Natural killer cell (primary cell): ENCODE measurements at regions not wholly inside any gene's neighbourhood (a gene's known extent, or its start where the extent isn't known, plus 50 kb on each side); places are given as distances from the start of the nearest gene placed in this dataset.

Experiments
- ATAC-seq, 3 donors: fragments of 150-1000 bp in 2 of 3; fragments of 200-7000 bp in 1 of 3; cut with Tn5 transposase; 1 replicate in 1 of 3; 2 replicates in 2 of 3; pipeline ENCODE4 v1.10.0; 2021; ENCODE audit warnings: mild to moderate bottlenecking in 2 of 3, moderate library complexity in 2 of 3
- DNase-seq, 2 donors: peaks; one replicate each; pipeline versions ENCODE4 v3.0.0 to v3.0.0-alpha.2; 2013 to 2021; ENCODE audit warnings: mixed read lengths in 1 of 2
- H3K27ac ChIP-seq: one replicate; pipeline ENCODE4 v1.5.1; 2013; ENCODE audit warnings: mild to moderate bottlenecking, low read length
- H3K27me3 ChIP-seq: one replicate; pipeline ENCODE4 v1.6.1; 2013; ENCODE audit warnings: low read length; ENCODE audit not compliant: control insufficient read depth, insufficient read depth
- H3K36me3 ChIP-seq: one replicate; pipeline ENCODE4 v1.6.1; 2013; ENCODE audit warnings: low read length; ENCODE audit not compliant: control insufficient read depth, insufficient read depth
- H3K4me1 ChIP-seq: one replicate; pipeline ENCODE4 v1.6.1; 2013; ENCODE audit warnings: low read length; ENCODE audit not compliant: control insufficient read depth, insufficient read depth
- H3K4me3 ChIP-seq: one replicate; pipeline ENCODE4 v1.5.1; 2013; ENCODE audit warnings: low read length
- H3K9me3 ChIP-seq: one replicate; pipeline ENCODE4 v1.6.1; 2013; ENCODE audit warnings: low read length; ENCODE audit not compliant: control insufficient read depth, insufficient read depth
- H3K27ac Mint-ChIP-seq, 2 donors: one replicate each; pipeline ENCODE4 v1.8.0; 2022; ENCODE audit warnings: mild to moderate bottlenecking in 2 of 2, mixed read lengths in 2 of 2, moderate library complexity in 1 of 2
- H3K27me3 Mint-ChIP-seq, 2 donors: one replicate each; pipeline ENCODE4 v1.8.0; 2022; ENCODE audit warnings: low read depth in 2 of 2, mixed read lengths in 2 of 2
- H3K36me3 Mint-ChIP-seq: one replicate; pipeline ENCODE4 v1.8.0; 2022; ENCODE audit warnings: mixed read lengths
- H3K4me1 Mint-ChIP-seq, 2 donors: one replicate each; pipeline ENCODE4 v1.8.0; 2022; ENCODE audit warnings: mixed read lengths in 2 of 2
- H3K4me3 Mint-ChIP-seq: one replicate; pipeline ENCODE4 v1.8.0; 2022; ENCODE audit warnings: mild to moderate bottlenecking, moderate library complexity, mixed read lengths
- H3K9me3 Mint-ChIP-seq, 2 donors: one replicate each; pipeline ENCODE4 v1.8.0; 2022; ENCODE audit warnings: mixed read lengths in 2 of 2
- CTCF ChIP-seq: fragments of 200-600 bp; IDR thresholded peaks from one replicate; pipeline ENCODE4 v1.8.0; 2022; ENCODE audit warnings: antibody characterized with exemption
- WGBS: methylation state at CpG from one replicate; pipeline ENCODE4 v1.1.7; 2013; ENCODE audit warnings: missing lambda C conversion rate; ENCODE audit not compliant: insufficient coverage; 5-methylcytosine and 5-hydroxymethylcytosine counted together
- intact Hi-C: fragments of 100-400 bp; cut with micrococcal nuclease; formaldehyde crosslinking; loops from one replicate; pipeline ENCODE4 v1.14.2; 2022

- no peaks in the 10 kb centered on the region for H3K36me3 Mint-ChIP-seq
- TF ChIP-seq CTCF, result no peak
- no peaks in the 10 kb centered on the region for H3K36me3 ChIP-seq
- no peaks in the 10 kb centered on the region for H3K4me1 Mint-ChIP-seq
- intact Hi-C loops, result no loop called here
- H3K4me3 ChIP-seq, result no peak overlapping the region
- H3K27me3 ChIP-seq, result no peaks in the 10 kb centered on the region
- no peak for DNase-seq
- H3K4me3 Mint-ChIP-seq, result no peak overlapping the region
- no peak overlapping the region for H3K27ac Mint-ChIP-seq
- H3K9me3 Mint-ChIP-seq, result peaks cover 0 to 2% of the 10 kb centered on the region in 2 donors
- no peaks in the 10 kb centered on the region for H3K9me3 ChIP-seq
- H3K27ac ChIP-seq, result no peak overlapping the region
- H3K27me3 Mint-ChIP-seq, result no peaks in the 10 kb centered on the region
- ATAC-seq, result no peak
- no peaks in the 10 kb centered on the region for H3K4me1 ChIP-seq
- 77% methylated on average over 2 of the region's 2 CpGs for WGBS
These were observed 225.5 kb downstream of the ARPP21 start for GRCh38 chr3:35864871-35865270.

GRCh38 chr3:35867791-35868190, 228.5 kb downstream of the ARPP21 start:
- peaks cover 2% of the 10 kb centered on the region in 2 donors for H3K9me3 Mint-ChIP-seq
- no peaks in the 10 kb centered on the region for H3K36me3 Mint-ChIP-seq
- intact Hi-C loops, result no loop called here
- no peak overlapping the region for H3K27ac Mint-ChIP-seq
- ATAC-seq, result no peak
- H3K27ac ChIP-seq, result no peak overlapping the region
- H3K4me3 Mint-ChIP-seq, result no peak overlapping the region
- no peak for TF ChIP-seq CTCF
- no peaks in the 10 kb centered on the region for H3K4me1 ChIP-seq
- H3K4me1 Mint-ChIP-seq, result no peaks in the 10 kb centered on the region
- H3K9me3 ChIP-seq, result no peaks in the 10 kb centered on the region
- DNase-seq, result no peak
- H3K27me3 Mint-ChIP-seq, result no peaks in the 10 kb centered on the region
- H3K36me3 ChIP-seq, result no peaks in the 10 kb centered on the region
- no peaks in the 10 kb centered on the region for H3K27me3 ChIP-seq
- no peak overlapping the region for H3K4me3 ChIP-seq

GRCh38 chr3:35871009-35871408, 231.7 kb downstream of the ARPP21 start:
- no peaks in the 10 kb centered on the region for H3K4me1 Mint-ChIP-seq
- H3K36me3 ChIP-seq, result no peaks in the 10 kb centered on the region
- H3K4me3 ChIP-seq, result no peak overlapping the region
- peaks cover 0 to 2% of the 10 kb centered on the region in 2 donors for H3K9me3 Mint-ChIP-seq
- H3K27me3 ChIP-seq, result no peaks in the 10 kb centered on the region
- no peaks in the 10 kb centered on the region for H3K36me3 Mint-ChIP-seq
- ATAC-seq (no peak), DNase-seq (no peak)
- no peaks in the 10 kb centered on the region for H3K4me1 ChIP-seq
- H3K9me3 ChIP-seq, result no peaks in the 10 kb centered on the region
- no peak for TF ChIP-seq CTCF
- intact Hi-C loops, result no loop called here
- WGBS, result 80% methylated on average over 4 of the region's 4 CpGs
- no peak overlapping the region for H3K4me3 Mint-ChIP-seq
- H3K27me3 Mint-ChIP-seq, result no peaks in the 10 kb centered on the region
- H3K27ac ChIP-seq, result no peak overlapping the region
- no peak overlapping the region for H3K27ac Mint-ChIP-seq

- no peak overlapping the region for H3K27ac ChIP-seq
- H3K27me3 Mint-ChIP-seq, result no peaks in the 10 kb centered on the region
- H3K27me3 ChIP-seq, result no peaks in the 10 kb centered on the region
- no peak overlapping the region for H3K4me3 Mint-ChIP-seq
- peaks cover 9% of the 10 kb centered on the region in 2 donors for H3K9me3 Mint-ChIP-seq
- H3K36me3 Mint-ChIP-seq, result no peaks in the 10 kb centered on the region
- no peak overlapping the region for H3K27ac Mint-ChIP-seq
- H3K4me3 ChIP-seq, result no peak overlapping the region
- H3K4me1 ChIP-seq, result no peaks in the 10 kb centered on the region
- no peaks in the 10 kb centered on the region for H3K36me3 ChIP-seq
- no CpG with 5 or more reads among the region's 1 CpG for WGBS
- ATAC-seq (no peak), DNase-seq (no peak)
- intact Hi-C loops, result no loop called here
- H3K4me1 Mint-ChIP-seq, result no peaks in the 10 kb centered on the region
- no peaks in the 10 kb centered on the region for H3K9me3 ChIP-seq
- no peak for TF ChIP-seq CTCF
These were observed 244.6 kb downstream of the ARPP21 start for GRCh38 chr3:35883929-35884328.
